ENCODE measurements at regions not wholly inside any gene's neighbourhood (a gene's known extent, or its start where the extent isn't known, plus 50 kb on each side); places are given as distances from the start of the nearest gene placed in this dataset.

- TF ChIP-seq CTCF (IDR thresholded peaks at IDR 0.05; ENCODE audit: poor library complexity), result no peak
- TF ChIP-seq EZH2 (IDR thresholded peaks at IDR 0.05; ENCODE audit: borderline replicate concordance), result no peak
- no peak for TF ChIP-seq EZH2phosphoT487 (IDR thresholded peaks at IDR 0.05; ENCODE audit: low read depth, severe bottlenecking, unreplicated experiment)
Observed at GRCh38 chr2:125942585-125943424, 713.2 kb upstream of the GYPC start.

GRCh38 chr2:125959047-125959446 lies 696.9 kb upstream of the GYPC start:
- H3K9me3 ChIP-seq (ENCODE audit: low read depth), result no peaks in the 10 kb centered on the region
- no peaks in the 10 kb centered on the region for H3K79me2 ChIP-seq
- no peaks in the 10 kb centered on the region for H3K36me3 ChIP-seq (replicated peaks; ENCODE audit: insufficient read depth, low read depth)
- no peaks in the 10 kb centered on the region for H3K4me1 ChIP-seq (ENCODE audit: insufficient read depth)
- H3K27ac ChIP-seq, result no peak overlapping the region
- no peak for DNase-seq (ENCODE audit: low spot score)
- no peak for TF ChIP-seq CTCF (IDR thresholded peaks at IDR 0.05; ENCODE audit: poor library complexity)
- TF ChIP-seq EZH2phosphoT487 (IDR thresholded peaks at IDR 0.05; ENCODE audit: low read depth, severe bottlenecking, unreplicated experiment), result no peak
- TF ChIP-seq EZH2 (IDR thresholded peaks at IDR 0.05; ENCODE audit: borderline replicate concordance), result no peak
- no peaks in the 10 kb centered on the region for H4K20me1 ChIP-seq (ENCODE audit: insufficient read depth, poor library complexity, severe bottlenecking)
- no peaks in the 10 kb centered on the region for H3K27me3 ChIP-seq
- 38% methylated on average over 4 of the region's 4 CpGs for WGBS (ENCODE audit: low lambda C conversion rate, missing lambda C conversion rate)
- no peak overlapping the region for H2AFZ ChIP-seq
- no peak overlapping the region for H3K4me2 ChIP-seq
- H3K9me2 ChIP-seq (replicated peaks; ENCODE audit: insufficient read depth), result no peaks in the 10 kb centered on the region
- H3K4me3 ChIP-seq, result no peak overlapping the region

More at GRCh38 chr2:125942585-125943424, 713.2 kb upstream of the GYPC start:
- WGBS (ENCODE audit: low lambda C conversion rate, missing lambda C conversion rate), result 94% methylated on average over 23 of the region's 23 CpGs
- no peak overlapping the region for H3K4me2 ChIP-seq
- no peak overlapping the region for H2AFZ ChIP-seq
- no peaks in the 10 kb centered on the region for H4K20me1 ChIP-seq (ENCODE audit: insufficient read depth, poor library complexity, severe bottlenecking)
- H3K36me3 ChIP-seq (replicated peaks; ENCODE audit: insufficient read depth, low read depth), result no peaks in the 10 kb centered on the region
- no peaks in the 10 kb centered on the region for H3K27me3 ChIP-seq
- no peaks in the 10 kb centered on the region for H3K9me3 ChIP-seq (ENCODE audit: low read depth)
- no peaks in the 10 kb centered on the region for H3K4me1 ChIP-seq (ENCODE audit: insufficient read depth)
- H3K4me3 ChIP-seq, result no peak overlapping the region
- DNase-seq (ENCODE audit: low spot score), result no peak
- no peak overlapping the region for H3K27ac ChIP-seq
- no peaks in the 10 kb centered on the region for H3K9me2 ChIP-seq (replicated peaks; ENCODE audit: insufficient read depth)
- no peaks in the 10 kb centered on the region for H3K79me2 ChIP-seq

GRCh38 chr2:125961739-125962138 lies 694.2 kb upstream of the GYPC start:
- Histone ChIP-seq H2AFZ (no peak overlapping the region), H3K4me1 (ENCODE audit: insufficient read depth) (no peaks in the 10 kb centered on the region), H3K27ac (no peak overlapping the region), H3K9me2 (replicated peaks; ENCODE audit: insufficient read depth) (no peaks in the 10 kb centered on the region), H3K36me3 (replicated peaks; ENCODE audit: insufficient read depth, low read depth) (no peaks in the 10 kb centered on the region), H3K4me2 (no peak overlapping the region), H3K4me3 (no peak overlapping the region), H3K79me2 (no peaks in the 10 kb centered on the region), H3K9me3 (ENCODE audit: low read depth) (no peaks in the 10 kb centered on the region), H3K27me3 (no peaks in the 10 kb centered on the region), H4K20me1 (ENCODE audit: insufficient read depth, poor library complexity, severe bottlenecking) (no peaks in the 10 kb centered on the region)
- WGBS (ENCODE audit: low lambda C conversion rate, missing lambda C conversion rate), result 33% methylated on average over 1 of the region's 1 CpG
- TF ChIP-seq CTCF (IDR thresholded peaks at IDR 0.05; ENCODE audit: poor library complexity) (no peak), EZH2 (IDR thresholded peaks at IDR 0.05; ENCODE audit: borderline replicate concordance) (no peak), EZH2phosphoT487 (IDR thresholded peaks at IDR 0.05; ENCODE audit: low read depth, severe bottlenecking, unreplicated experiment) (no peak)
- no peak for DNase-seq (ENCODE audit: low spot score)
